ENCODE measurements at regions not wholly inside any gene's neighbourhood (a gene's known extent, or its start where the extent isn't known, plus 50 kb on each side); places are given as distances from the start of the nearest gene placed in this dataset.
"Not testable (repeated sequence)": the region's sequence is repeated elsewhere in the genome, so short reads cannot be mapped to it uniquely, and the experiment has no call there.

- Mint-ChIP-seq H3K27ac (no peak overlapping the region), H3K4me3 (no peak overlapping the region), H3K9me3 (peaks cover 2% of the 10 kb centered on the region), H3K27me3 (no peaks in the 10 kb centered on the region), H3K36me3 (ENCODE audit: low read depth) (no peaks in the 10 kb centered on the region), H3K4me1 (ENCODE audit: low read depth) (no peaks in the 10 kb centered on the region)
- intact Hi-C loops (cut with micrococcal nuclease): no loop called here
Observed at GRCh38 chr5:103883143-103883542, 320.6 kb upstream of the NUDT12 start.

DNA sequence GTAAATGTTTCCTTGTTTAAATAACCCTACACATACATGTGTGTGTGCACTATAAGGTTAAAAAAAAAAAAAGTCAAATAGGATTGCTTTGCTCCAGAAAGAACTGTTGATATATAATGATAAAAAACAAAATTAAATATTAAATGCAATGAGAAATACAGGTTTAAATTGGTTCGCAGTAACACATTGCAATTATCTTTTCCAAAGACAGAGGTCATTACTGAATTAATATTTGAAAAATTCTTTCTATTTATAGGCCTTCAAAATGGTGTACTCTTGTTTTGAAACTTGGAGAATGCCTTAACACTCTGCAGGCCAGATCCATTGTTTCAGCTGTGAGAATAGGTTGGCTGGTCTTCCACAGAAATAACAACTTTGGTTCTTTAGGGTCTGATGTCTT is 319.0 kb upstream of the NUDT12 start:
- Mint-ChIP-seq H3K27ac (no peak overlapping the region), H3K9me3 (peaks cover 9% of the 10 kb centered on the region), H3K4me3 (no peak overlapping the region), H3K27me3 (no peaks in the 10 kb centered on the region), H3K4me1 (ENCODE audit: low read depth) (no peaks in the 10 kb centered on the region), H3K36me3 (ENCODE audit: low read depth) (no peaks in the 10 kb centered on the region)
- intact Hi-C loops (cut with micrococcal nuclease): no loop called here

DNA sequence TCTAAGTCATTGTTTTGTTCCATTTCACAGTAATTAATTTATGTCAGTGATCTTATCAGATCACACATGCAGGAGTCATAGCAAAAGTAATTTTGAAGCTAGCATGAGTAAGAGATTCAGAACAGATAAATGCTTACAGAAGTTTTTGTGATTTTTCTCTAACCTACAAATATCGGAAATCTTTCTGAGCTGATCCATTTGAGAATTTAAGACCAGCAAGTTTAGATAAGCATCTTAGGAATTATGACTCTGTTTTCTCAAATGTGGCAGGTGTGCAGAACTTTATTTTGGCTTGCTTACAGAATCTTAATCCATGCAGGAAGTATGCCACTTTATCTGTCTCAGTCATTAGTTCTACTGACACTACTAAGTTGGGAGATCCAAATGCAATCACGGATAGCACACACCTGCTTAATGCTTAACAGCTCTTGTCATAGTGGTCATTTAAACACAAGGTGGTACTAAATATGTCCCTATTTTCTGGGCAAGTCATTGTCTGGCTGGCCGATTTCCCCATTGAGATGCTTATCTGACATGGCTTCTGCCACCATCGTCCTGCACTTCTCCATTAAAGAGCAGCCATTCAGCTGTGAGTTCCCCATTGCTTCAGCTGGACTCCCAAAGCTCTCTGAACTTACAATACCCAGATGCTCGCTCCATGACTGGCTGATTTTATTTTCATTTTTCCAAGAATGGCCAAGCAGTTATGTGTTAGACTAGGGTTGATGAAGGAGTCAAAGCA is 305.4 kb upstream of the NUDT12 start:
- Mint-ChIP-seq H3K27me3 (no peaks in the 10 kb centered on the region), H3K27ac (no peak overlapping the region), H3K4me1 (ENCODE audit: low read depth) (no peaks in the 10 kb centered on the region)

DNA sequence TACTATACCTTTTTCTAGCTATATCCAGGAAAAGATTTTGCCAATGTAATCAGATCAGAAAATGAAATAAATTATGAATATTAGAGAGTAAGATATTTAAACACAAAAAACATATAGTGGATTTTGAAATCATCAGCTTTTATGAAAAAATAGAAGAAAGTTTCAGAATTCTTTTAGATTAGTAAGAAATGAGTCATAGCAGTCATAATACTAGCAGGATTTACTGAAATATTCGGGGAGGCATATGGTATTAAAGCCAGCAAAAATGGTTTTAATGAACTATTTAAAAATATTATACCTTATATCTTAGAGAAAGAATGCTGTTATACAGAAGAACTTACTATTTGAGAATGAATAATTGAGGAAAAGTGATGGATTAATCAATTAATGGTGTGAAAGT is 303.6 kb upstream of the NUDT12 start:
- Mint-ChIP-seq H3K9me3 (peaks cover 5% of the 10 kb centered on the region), H3K27me3 (no peaks in the 10 kb centered on the region), H3K4me3 (no peak overlapping the region), H3K36me3 (ENCODE audit: low read depth) (no peaks in the 10 kb centered on the region), H3K27ac (no peak overlapping the region), H3K4me1 (ENCODE audit: low read depth) (no peaks in the 10 kb centered on the region)
- intact Hi-C loops (cut with micrococcal nuclease): no loop called here

More for the DNA sequence above, 305.4 kb upstream of the NUDT12 start:
- no peaks in the 10 kb centered on the region for H3K36me3 Mint-ChIP-seq (ENCODE audit: low read depth)
- intact Hi-C loops (cut with micrococcal nuclease): no loop called here
- peaks cover 5% of the 10 kb centered on the region for H3K9me3 Mint-ChIP-seq
- H3K4me3 Mint-ChIP-seq: no peak overlapping the region

DNA sequence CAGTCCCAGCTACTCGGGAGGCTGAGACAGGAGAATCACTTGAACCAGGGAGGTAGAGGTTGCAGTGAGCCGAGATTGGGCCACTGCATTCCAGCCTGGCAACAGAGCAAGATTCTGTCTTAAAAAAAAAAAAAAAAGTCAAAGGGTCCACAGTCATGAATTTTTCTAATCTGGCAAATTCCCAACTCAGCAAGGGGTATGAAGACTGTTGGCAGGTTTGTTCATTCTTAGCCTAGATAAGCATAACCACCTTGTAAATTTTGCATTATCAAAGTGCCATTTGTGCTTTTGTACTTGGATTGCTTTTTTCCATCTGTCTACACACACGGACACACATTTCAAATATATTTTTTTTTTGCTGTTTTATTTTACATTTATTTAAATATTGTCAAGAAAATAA is 299.8 kb upstream of the NUDT12 start:
- no peak overlapping the region for H3K27ac Mint-ChIP-seq
- H3K36me3 Mint-ChIP-seq (ENCODE audit: low read depth): no peaks in the 10 kb centered on the region
- no peaks in the 10 kb centered on the region for H3K4me1 Mint-ChIP-seq (ENCODE audit: low read depth)
- no peak overlapping the region for H3K4me3 Mint-ChIP-seq
- H3K9me3 Mint-ChIP-seq: peaks cover 16% of the 10 kb centered on the region
- intact Hi-C loops (cut with micrococcal nuclease): no loop called here
- no peaks in the 10 kb centered on the region for H3K27me3 Mint-ChIP-seq

- Mint-ChIP-seq H3K27me3 (no peaks in the 10 kb centered on the region), H3K4me3 (no peak overlapping the region), H3K27ac (no peak overlapping the region), H3K36me3 (ENCODE audit: low read depth) (no peaks in the 10 kb centered on the region), H3K4me1 (ENCODE audit: low read depth) (no peaks in the 10 kb centered on the region), H3K9me3 (peaks cover 30% of the 10 kb centered on the region)
- intact Hi-C loops (cut with micrococcal nuclease): no loop called here
Observed at GRCh38 chr5:103860327-103860726, 297.7 kb upstream of the NUDT12 start.

- H3K4me1 Mint-ChIP-seq (ENCODE audit: low read depth); H3K27ac Mint-ChIP-seq; H3K27me3 Mint-ChIP-seq; H3K4me3 Mint-ChIP-seq; intact Hi-C loops (cut with micrococcal nuclease); H3K36me3 Mint-ChIP-seq (ENCODE audit: low read depth): not testable (repeated sequence)
- H3K9me3 Mint-ChIP-seq: peaks cover 28% of the 10 kb centered on the region
Observed at GRCh38 chr5:103858367-103858766, 295.8 kb upstream of the NUDT12 start.

- Mint-ChIP-seq H3K27ac (no peak overlapping the region), H3K4me3 (no peak overlapping the region), H3K36me3 (ENCODE audit: low read depth) (no peaks in the 10 kb centered on the region), H3K9me3 (peaks cover 14% of the 10 kb centered on the region), H3K27me3 (no peaks in the 10 kb centered on the region), H3K4me1 (ENCODE audit: low read depth) (no peaks in the 10 kb centered on the region)
- intact Hi-C loops (cut with micrococcal nuclease): no loop called here
Observed at GRCh38 chr5:103851091-103851490, 288.5 kb upstream of the NUDT12 start.

DNA sequence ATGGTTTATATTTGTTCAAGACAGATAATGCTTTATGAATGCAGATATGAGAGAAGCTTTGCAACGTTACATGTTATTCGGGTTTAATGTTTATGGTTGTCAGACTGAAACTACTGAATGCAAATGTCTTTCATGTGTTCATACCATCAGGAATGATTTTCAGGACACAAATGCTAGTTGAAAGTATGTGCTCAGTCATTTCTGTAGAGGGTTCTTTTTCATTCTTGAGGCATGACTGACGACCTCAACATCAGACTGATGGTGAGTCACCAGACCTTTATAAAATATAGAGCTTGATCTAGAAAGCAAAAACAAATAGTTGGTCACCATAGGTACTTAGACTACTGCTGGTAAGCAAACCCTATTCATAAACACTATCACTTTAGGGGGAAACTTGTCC is 287.3 kb upstream of the NUDT12 start:
- Mint-ChIP-seq H3K4me3 (no peak overlapping the region), H3K27me3 (no peaks in the 10 kb centered on the region), H3K36me3 (ENCODE audit: low read depth) (no peaks in the 10 kb centered on the region), H3K9me3 (peaks cover 6% of the 10 kb centered on the region), H3K27ac (no peak overlapping the region), H3K4me1 (ENCODE audit: low read depth) (no peaks in the 10 kb centered on the region)
- intact Hi-C loops (cut with micrococcal nuclease): no loop called here

DNA sequence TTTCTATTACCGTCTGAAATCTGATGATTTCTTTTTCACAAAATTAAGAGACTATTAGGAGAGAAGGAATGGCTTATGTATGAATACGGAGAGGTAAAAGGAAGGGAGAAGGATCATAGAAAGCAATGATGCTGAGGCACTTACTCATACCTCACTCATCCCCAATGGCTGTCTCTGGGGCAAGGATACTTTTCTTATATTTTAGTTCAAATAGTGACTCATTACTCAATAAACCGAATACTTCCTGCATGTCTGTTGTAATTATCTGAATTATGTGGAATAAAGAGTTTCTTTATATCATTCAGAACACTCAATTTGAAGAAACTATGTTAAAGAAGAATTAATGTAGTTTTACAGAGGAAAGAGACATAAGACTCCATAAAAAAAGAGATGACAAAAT is 284.5 kb upstream of the NUDT12 start:
- Mint-ChIP-seq H3K27ac (no peak overlapping the region), H3K36me3 (ENCODE audit: low read depth) (no peaks in the 10 kb centered on the region), H3K4me3 (no peak overlapping the region), H3K27me3 (no peaks in the 10 kb centered on the region), H3K4me1 (ENCODE audit: low read depth) (no peaks in the 10 kb centered on the region), H3K9me3 (peaks cover 2% of the 10 kb centered on the region)
- intact Hi-C loops (cut with micrococcal nuclease): no loop called here

DNA sequence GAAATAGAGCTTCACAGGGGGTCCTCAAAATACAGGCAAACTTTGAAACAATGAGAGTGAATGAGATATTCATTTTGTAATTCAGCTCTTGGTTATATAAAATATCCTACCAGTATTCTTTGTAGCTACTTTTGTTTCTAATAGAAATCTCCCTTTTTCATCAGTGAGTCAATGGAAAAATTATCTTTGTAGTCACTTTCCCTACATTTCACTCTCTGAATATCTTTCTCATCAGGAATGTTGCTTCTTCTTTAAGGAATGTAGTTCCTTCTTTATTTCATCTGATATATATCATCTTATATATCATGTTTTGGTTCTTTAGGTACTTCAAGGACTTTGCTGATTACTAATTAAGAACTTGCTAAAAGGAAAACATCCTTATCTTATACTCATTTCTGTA is 280.3 kb upstream of the NUDT12 start:
- Mint-ChIP-seq H3K27ac (no peak overlapping the region), H3K4me3 (no peak overlapping the region), H3K36me3 (ENCODE audit: low read depth) (no peaks in the 10 kb centered on the region), H3K4me1 (ENCODE audit: low read depth) (no peaks in the 10 kb centered on the region), H3K9me3 (no peaks in the 10 kb centered on the region), H3K27me3 (no peaks in the 10 kb centered on the region)
- intact Hi-C loops (cut with micrococcal nuclease): no loop called here

GRCh38 chr5:103840600-103840999 is 278.0 kb upstream of the NUDT12 start:
- no peaks in the 10 kb centered on the region for H3K36me3 Mint-ChIP-seq (ENCODE audit: low read depth)
- H3K27me3 Mint-ChIP-seq: no peaks in the 10 kb centered on the region
- no peak overlapping the region for H3K27ac Mint-ChIP-seq
- H3K9me3 Mint-ChIP-seq: no peaks in the 10 kb centered on the region
- intact Hi-C loops (cut with micrococcal nuclease): no loop called here
- H3K4me3 Mint-ChIP-seq: no peak overlapping the region
- H3K4me1 Mint-ChIP-seq (ENCODE audit: low read depth): no peaks in the 10 kb centered on the region

DNA sequence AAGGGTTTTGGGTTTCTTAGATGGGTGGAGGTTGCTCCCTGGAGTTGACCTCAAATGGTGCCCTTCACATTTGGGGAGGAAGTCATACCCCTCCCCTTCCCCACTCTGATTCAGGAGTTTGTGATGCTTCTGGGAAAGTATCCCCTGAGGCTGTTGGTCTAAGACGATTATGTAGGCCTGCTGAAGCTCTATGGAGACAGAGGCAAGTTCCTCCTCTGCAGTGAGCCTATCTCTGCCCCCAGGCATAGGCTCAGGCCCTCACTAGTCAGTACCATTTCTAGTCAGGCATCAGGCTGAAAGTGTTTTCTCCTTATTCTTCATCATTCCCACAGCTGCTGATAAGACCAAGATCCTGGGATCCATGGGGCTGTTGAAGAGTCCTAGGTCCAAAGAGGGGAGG is 271.6 kb upstream of the NUDT12 start:
- intact Hi-C loops (cut with micrococcal nuclease): no loop called here
- H3K27me3 Mint-ChIP-seq: no peaks in the 10 kb centered on the region
- no peaks in the 10 kb centered on the region for H3K36me3 Mint-ChIP-seq (ENCODE audit: low read depth)
- no peaks in the 10 kb centered on the region for H3K4me1 Mint-ChIP-seq (ENCODE audit: low read depth)
- peaks cover 9% of the 10 kb centered on the region for H3K9me3 Mint-ChIP-seq
- H3K4me3 Mint-ChIP-seq: no peak overlapping the region
- H3K27ac Mint-ChIP-seq: no peak overlapping the region

GRCh38 chr5:103829585-103829984 is 267.0 kb upstream of the NUDT12 start:
- Mint-ChIP-seq H3K4me1 (ENCODE audit: low read depth) (no peaks in the 10 kb centered on the region), H3K9me3 (peaks cover 15% of the 10 kb centered on the region), H3K4me3 (no peak overlapping the region), H3K36me3 (ENCODE audit: low read depth) (no peaks in the 10 kb centered on the region), H3K27ac (no peak overlapping the region), H3K27me3 (no peaks in the 10 kb centered on the region)
- intact Hi-C loops (cut with micrococcal nuclease): no loop called here

GRCh38 chr5:103827976-103828375 is 265.4 kb upstream of the NUDT12 start:
- Mint-ChIP-seq H3K4me3 (no peak overlapping the region), H3K36me3 (ENCODE audit: low read depth) (no peaks in the 10 kb centered on the region), H3K27ac (no peak overlapping the region), H3K9me3 (peaks cover 7% of the 10 kb centered on the region), H3K27me3 (no peaks in the 10 kb centered on the region), H3K4me1 (ENCODE audit: low read depth) (no peaks in the 10 kb centered on the region)
- intact Hi-C loops (cut with micrococcal nuclease): no loop called here
